CD4-positive, alpha-beta T cell (primary cell): ENCODE measurements at regions not wholly inside any gene's neighbourhood (a gene's known extent, or its start where the extent isn't known, plus 50 kb on each side); places are given as distances from the start of the nearest gene placed in this dataset.

ENCODE experiments used
- ATAC-seq: fragments of 200-7000 bp; cut with Tn5 transposase; one replicate; pipeline ENCODE4 v1.10.0; 2022; ENCODE audit warnings: mild to moderate bottlenecking; ENCODE audit not compliant: poor library complexity
- CTCF ChIA-PET: fragments of 350-600 bp; sonication (Branson Sonifier 250); formaldehyde crosslinking; loops from one replicate; lab custom pipeline; 2021; ENCODE audit warnings: antibody characterized with exemption, inconsistent platforms; lab: Charles Lee
- POLR2A ChIA-PET: fragments of 350-600 bp; sonication (Branson Sonifier 250); formaldehyde crosslinking; loops from one replicate; lab custom pipeline; 2021; ENCODE audit warnings: antibody characterized with exemption, inconsistent platforms; lab: Charles Lee
- DNase-seq, 14 experiments: peaks; one replicate each; pipeline ENCODE4 v3.0.0-alpha.2; 2013 to 2020; ENCODE audit warnings: mixed read lengths in 2 of 14
- H3K27ac ChIP-seq, 2 donors: one replicate each; pipeline versions ENCODE4 v1.5.1 to v1.7.0; 2013; ENCODE audit warnings: low read length in 2 of 2, low read depth in 1 of 2, mild to moderate bottlenecking in 1 of 2
- H3K27me3 ChIP-seq, 2 experiments: 1 replicate in 1 of 2; 2 replicates in 1 of 2; pipeline versions ENCODE4 v1.6.1 to v1.7.0; 2013; ENCODE audit warnings: low read length in 2 of 2, control low read depth in 1 of 2, mild to moderate bottlenecking in 1 of 2, moderate library complexity in 1 of 2; ENCODE audit not compliant: insufficient read depth in 2 of 2, control insufficient read depth in 1 of 2
- H3K36me3 ChIP-seq: one replicate; pipeline ENCODE4 v1.6.1; 2013; ENCODE audit warnings: low read length, control low read depth; ENCODE audit not compliant: insufficient read depth
- H3K4me1 ChIP-seq: one replicate; pipeline ENCODE4 v1.6.1; 2013; ENCODE audit warnings: low read length, control low read depth; ENCODE audit not compliant: insufficient read depth
- H3K4me3 ChIP-seq: one replicate; pipeline ENCODE4 v1.5.1; 2013; ENCODE audit warnings: mild to moderate bottlenecking, low read length, moderate library complexity
- H3K9me3 ChIP-seq, 2 experiments: 1 replicate in 1 of 2; 2 replicates in 1 of 2; pipeline versions ENCODE4 v1.6.1 to v1.7.0; 2013; ENCODE audit warnings: low read length in 2 of 2, mild to moderate bottlenecking in 2 of 2, control low read depth in 1 of 2, moderate library complexity in 1 of 2; ENCODE audit not compliant: control insufficient read depth in 1 of 2, insufficient read depth in 1 of 2
- H3K27ac Mint-ChIP-seq: one replicate; pipeline ENCODE4 v1.8.0; 2020; ENCODE audit warnings: mixed read lengths
- H3K27me3 Mint-ChIP-seq: one replicate; pipeline ENCODE4 v1.8.0; 2021; ENCODE audit warnings: mixed read lengths
- H3K36me3 Mint-ChIP-seq: one replicate; pipeline ENCODE4 v1.8.0; 2021; ENCODE audit warnings: low read depth, mixed read lengths
- H3K4me1 Mint-ChIP-seq: one replicate; pipeline ENCODE4 v1.8.0; 2021; ENCODE audit warnings: low read depth, mixed read lengths
- H3K4me3 Mint-ChIP-seq: one replicate; pipeline ENCODE4 v1.8.0; 2020; ENCODE audit warnings: mild to moderate bottlenecking, mixed read lengths
- H3K9me3 Mint-ChIP-seq: one replicate; pipeline ENCODE4 v1.8.0; 2020; ENCODE audit warnings: mixed read lengths
- CTCF ChIP-seq: fragments of 200-600 bp; IDR thresholded peaks from one replicate; pipeline ENCODE4 v1.8.0; 2022; ENCODE audit warnings: antibody characterized with exemption, mild to moderate bottlenecking
- intact Hi-C, 2 experiments: fragments of 100-400 bp; cut with DNase I in 1 of 2; cut with micrococcal nuclease in 1 of 2; formaldehyde crosslinking; loops; one replicate each; pipeline versions ENCODE4 v1.15.1 to v1.9.0; 2023 to 2025; cut with DNase I, micrococcal nuclease

GRCh38 chr7:13016036-13016581 is 328.7 kb downstream of the ARL4A start:
- Mint-ChIP-seq H3K4me3 (no peak overlapping the region), H3K27ac (no peak overlapping the region), H3K27me3 (peaks cover 3% of the 10 kb centered on the region), H3K9me3 (peaks cover 2% of the 10 kb centered on the region), H3K36me3 (no peaks in the 10 kb centered on the region), H3K4me1 (no peaks in the 10 kb centered on the region)
- DNase-seq (no peak), ATAC-seq (no peak)
- no peaks in the 10 kb centered on the region for H3K27me3 ChIP-seq
- intact Hi-C loops: no loop called here
- no peak overlapping the region for H3K27ac ChIP-seq
- ChIA-PET POLR2A (no interaction called here), CTCF (no interaction called here)
- no peaks in the 10 kb centered on the region for H3K36me3 ChIP-seq
- no peak overlapping the region for H3K4me3 ChIP-seq
- no peak for TF ChIP-seq CTCF
- no peaks in the 10 kb centered on the region for H3K4me1 ChIP-seq
- no peaks in the 10 kb centered on the region for H3K9me3 ChIP-seq

GRCh38 chr7:13016592-13017332 is 329.3 kb downstream of the ARL4A start:
- CTCF ChIA-PET: no interaction called here
- no peak for ATAC-seq
- Histone ChIP-seq H3K36me3 (no peaks in the 10 kb centered on the region), H3K9me3 (no peaks in the 10 kb centered on the region), H3K27ac (no peak overlapping the region), H3K27me3 (no peaks in the 10 kb centered on the region), H3K4me1 (no peaks in the 10 kb centered on the region), H3K4me3 (no peak overlapping the region)
- no peak for DNase-seq
- intact Hi-C loops: no loop called here
- no peak for TF ChIP-seq CTCF
- no peak overlapping the region for H3K27ac Mint-ChIP-seq
- POLR2A ChIA-PET: interaction anchor here (0.6 kb wide), 1 partner anchor 192 kb away, joined by 3 read pairs; no protein-coding TSS in a partner anchor
- no peak overlapping the region for H3K4me3 Mint-ChIP-seq
- H3K27me3 Mint-ChIP-seq: no peaks in the 10 kb centered on the region
- no peaks in the 10 kb centered on the region for H3K9me3 Mint-ChIP-seq
- no peaks in the 10 kb centered on the region for H3K4me1 Mint-ChIP-seq
- no peaks in the 10 kb centered on the region for H3K36me3 Mint-ChIP-seq

GRCh38 chr7:13017333-13017857 is 330.0 kb downstream of the ARL4A start:
- Mint-ChIP-seq H3K9me3 (no peaks in the 10 kb centered on the region), H3K27ac (no peak overlapping the region), H3K4me1 (no peaks in the 10 kb centered on the region), H3K4me3 (no peak overlapping the region), H3K27me3 (no peaks in the 10 kb centered on the region), H3K36me3 (no peaks in the 10 kb centered on the region)
- Histone ChIP-seq H3K27me3 (no peaks in the 10 kb centered on the region), H3K9me3 (no peaks in the 10 kb centered on the region), H3K36me3 (no peaks in the 10 kb centered on the region), H3K4me1 (no peaks in the 10 kb centered on the region), H3K27ac (no peak overlapping the region), H3K4me3 (no peak overlapping the region)
- no peak for DNase-seq
- CTCF ChIA-PET: no interaction called here
- intact Hi-C loops: no loop called here
- no peak for TF ChIP-seq CTCF
- no peak for ATAC-seq
- POLR2A ChIA-PET: interaction anchor here (0.6 kb wide), 1 partner anchor 191 kb away, joined by 3 read pairs; no protein-coding TSS in a partner anchor
